ENCODE measurements at regions not wholly inside any gene's neighbourhood (a gene's known extent, or its start where the extent isn't known, plus 50 kb on each side); places are given as distances from the start of the nearest gene placed in this dataset.

DNA sequence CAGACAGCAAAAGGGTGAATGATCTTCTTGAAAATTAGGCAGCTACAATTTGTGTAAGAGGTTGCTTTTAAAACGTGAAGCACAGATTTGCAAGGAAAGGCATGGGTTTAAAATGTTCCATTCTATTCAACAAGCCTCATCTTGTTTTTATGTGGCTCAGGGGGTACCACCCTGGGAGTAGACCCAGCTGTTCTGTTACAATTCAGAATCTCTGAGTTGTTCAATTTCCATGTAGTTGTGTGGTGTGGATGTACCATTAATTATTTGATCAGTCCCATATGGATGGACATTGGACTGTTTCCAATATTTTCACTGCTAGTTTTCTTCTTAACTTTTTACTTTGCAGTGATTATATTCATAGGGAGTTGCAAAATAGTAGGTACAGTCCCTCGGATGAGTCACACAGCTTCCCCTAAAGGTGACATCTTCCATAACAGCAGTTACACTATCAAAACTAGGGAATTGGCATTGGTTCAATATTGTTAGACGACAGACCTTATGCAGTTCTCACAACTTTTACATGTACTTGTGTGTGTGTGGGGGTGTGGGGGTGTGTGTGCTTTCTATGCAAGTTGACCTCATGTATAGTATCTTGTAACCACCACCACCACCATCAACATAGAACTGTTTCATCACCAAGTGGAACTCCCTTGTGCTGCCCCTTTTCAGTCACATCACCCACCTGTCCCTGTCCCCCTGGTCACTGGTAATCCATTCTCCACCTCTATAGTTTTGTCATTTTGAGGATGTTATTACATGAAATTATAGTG is 59.0 kb upstream of the CAPRIN2 start:
- FAIRE-seq (no peak), DNase-seq (no peak)
- H3K4me3 ChIP-seq (ENCODE audit: low read depth in 1 of 3, low read length in 3 of 3), result no peak overlapping the region
- WGBS, 3 donors, result 50 to 54% (median 51%) methylated on average over 3 of the region's 3 CpGs
- no peaks in the 10 kb centered on the region for H3K4me1 ChIP-seq (ENCODE audit: control insufficient read depth in 3 of 3, insufficient read depth in 2 of 3, low read depth in 1 of 3, low read length in 2 of 3)
- no peaks in the 10 kb centered on the region for H3K36me3 ChIP-seq (ENCODE audit: control insufficient read depth in 3 of 3, insufficient read depth in 2 of 3, low read depth in 1 of 3, low read length in 3 of 3)
- H3K27ac ChIP-seq (ENCODE audit: low read depth in 1 of 3, low read length in 2 of 3), result no peak overlapping the region
- H3K27me3 ChIP-seq (ENCODE audit: control insufficient read depth in 3 of 3, insufficient read depth in 3 of 3, low read length in 3 of 3), result peaks cover 0 to 3% (median 0%) of the 10 kb centered on the region in 3 donors
- H3K9me3 ChIP-seq (ENCODE audit: control insufficient read depth in 2 of 2, insufficient read depth in 1 of 2, low read depth in 1 of 2, low read length in 1 of 2), result no peaks in the 10 kb centered on the region

DNA sequence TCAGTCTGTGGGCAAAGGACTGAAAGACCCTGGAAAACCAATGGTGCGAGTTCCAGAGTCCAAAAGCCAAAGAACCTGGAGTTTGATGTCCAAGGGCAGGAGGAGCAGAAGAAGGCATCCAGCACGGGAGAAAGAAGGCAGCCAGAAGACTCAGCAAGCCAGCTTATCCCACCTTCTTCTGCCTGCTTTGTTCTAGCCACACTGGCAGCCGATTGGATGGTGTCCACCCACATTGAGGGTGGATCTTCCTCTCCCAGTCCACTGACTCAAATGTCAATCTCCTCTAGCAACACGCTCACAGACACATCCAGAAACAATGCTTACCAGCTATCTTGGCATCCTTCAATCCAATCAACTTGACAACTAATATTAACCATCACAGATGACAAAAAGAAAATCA is 57.2 kb upstream of the CAPRIN2 start:
- FAIRE-seq, result no peak

DNA sequence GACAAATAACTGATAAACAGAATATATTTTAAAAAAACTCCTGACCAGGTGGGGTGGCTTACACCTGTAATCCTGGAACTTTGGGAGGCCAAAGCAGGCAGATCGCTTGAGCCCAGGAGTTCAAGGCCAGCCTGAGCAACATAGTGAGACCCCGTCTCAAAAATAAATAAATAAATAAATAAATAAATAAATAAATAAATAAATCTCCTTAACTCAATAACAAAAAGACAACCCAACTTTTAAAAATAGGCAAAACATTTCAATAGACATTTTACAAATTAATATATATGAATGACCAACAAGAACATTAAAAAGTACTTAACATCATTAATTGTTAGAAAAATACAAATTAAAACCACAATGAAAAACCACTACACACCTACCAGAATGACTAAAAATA is 56.2 kb upstream of the CAPRIN2 start:
- peak; percentile 91 for FAIRE-seq
- no peak overlapping the region for H3K4me3 ChIP-seq (ENCODE audit: low read depth in 1 of 3, low read length in 3 of 3)
- H3K27ac ChIP-seq (ENCODE audit: low read depth in 1 of 3, low read length in 2 of 3), result no peak overlapping the region
- peaks cover 0 to 4% of the 10 kb centered on the region in 2 donors for H3K9me3 ChIP-seq (ENCODE audit: control insufficient read depth in 2 of 2, insufficient read depth in 1 of 2, low read depth in 1 of 2, low read length in 1 of 2)
- DNase-seq, result no peak
- H3K27me3 ChIP-seq (ENCODE audit: control insufficient read depth in 3 of 3, insufficient read depth in 3 of 3, low read length in 3 of 3), result peaks cover 0 to 3% (median 0%) of the 10 kb centered on the region in 3 donors
- WGBS, 3 donors, result 85 to 86% (median 86%) methylated on average over 2 of the region's 2 CpGs
- H3K4me1 ChIP-seq (ENCODE audit: control insufficient read depth in 3 of 3, insufficient read depth in 2 of 3, low read depth in 1 of 3, low read length in 2 of 3), result no peaks in the 10 kb centered on the region
- H3K36me3 ChIP-seq (ENCODE audit: control insufficient read depth in 3 of 3, insufficient read depth in 2 of 3, low read depth in 1 of 3, low read length in 3 of 3), result no peaks in the 10 kb centered on the region

More for the DNA sequence above, 57.2 kb upstream of the CAPRIN2 start:
- peaks cover 0 to 4% of the 10 kb centered on the region in 2 donors for H3K9me3 ChIP-seq (ENCODE audit: control insufficient read depth in 2 of 2, insufficient read depth in 1 of 2, low read depth in 1 of 2, low read length in 1 of 2)
- no peak overlapping the region for H3K27ac ChIP-seq (ENCODE audit: low read depth in 1 of 3, low read length in 2 of 3)
- no peaks in the 10 kb centered on the region for H3K36me3 ChIP-seq (ENCODE audit: control insufficient read depth in 3 of 3, insufficient read depth in 2 of 3, low read depth in 1 of 3, low read length in 3 of 3)
- no peak overlapping the region for H3K4me3 ChIP-seq (ENCODE audit: low read depth in 1 of 3, low read length in 3 of 3)
- 53 to 64% (median 57%) methylated on average over 4 of the region's 4 CpGs for WGBS, 3 donors
- no peaks in the 10 kb centered on the region for H3K4me1 ChIP-seq (ENCODE audit: control insufficient read depth in 3 of 3, insufficient read depth in 2 of 3, low read depth in 1 of 3, low read length in 2 of 3)
- DNase-seq, result no peak
- peaks cover 0 to 3% (median 0%) of the 10 kb centered on the region in 3 donors for H3K27me3 ChIP-seq (ENCODE audit: control insufficient read depth in 3 of 3, insufficient read depth in 3 of 3, low read length in 3 of 3)

DNA sequence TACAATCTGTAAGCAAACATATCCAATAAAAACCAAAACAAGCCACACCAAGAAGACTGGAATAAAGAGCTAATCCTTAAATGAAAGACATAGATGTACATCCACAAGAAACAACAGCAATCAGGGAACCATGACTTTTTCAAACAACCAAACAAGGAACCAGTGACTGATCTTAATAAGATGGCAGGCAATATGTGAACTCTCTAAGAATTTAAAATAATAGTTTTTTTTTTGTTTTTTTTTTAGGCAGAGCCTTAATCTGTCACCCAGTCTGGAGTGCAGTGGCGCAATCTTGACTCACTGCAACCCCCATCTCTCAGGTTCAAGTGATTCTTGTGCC is 52.9 kb upstream of the CAPRIN2 start:
- Histone ChIP-seq H3K4me1 (ENCODE audit: control insufficient read depth in 3 of 3, insufficient read depth in 2 of 3, low read depth in 1 of 3, low read length in 2 of 3) (no peaks in the 10 kb centered on the region), H3K9me3 (ENCODE audit: control insufficient read depth in 2 of 2, insufficient read depth in 1 of 2, low read depth in 1 of 2, low read length in 1 of 2) (peaks cover 0 to 16% of the 10 kb centered on the region in 2 donors), H3K27ac (ENCODE audit: low read depth in 1 of 3, low read length in 2 of 3) (no peak overlapping the region), H3K4me3 (ENCODE audit: low read depth in 1 of 3, low read length in 3 of 3) (no peak overlapping the region), H3K27me3 (ENCODE audit: control insufficient read depth in 3 of 3, insufficient read depth in 3 of 3, low read length in 3 of 3) (peaks cover 0 to 3% (median 0%) of the 10 kb centered on the region in 3 donors), H3K36me3 (ENCODE audit: control insufficient read depth in 3 of 3, insufficient read depth in 2 of 3, low read depth in 1 of 3, low read length in 3 of 3) (no peaks in the 10 kb centered on the region)
- FAIRE-seq (no peak), DNase-seq (no peak)
- WGBS, 3 donors, result 24 to 49% (median 33%) methylated on average over 1 of the region's 1 CpG

DNA sequence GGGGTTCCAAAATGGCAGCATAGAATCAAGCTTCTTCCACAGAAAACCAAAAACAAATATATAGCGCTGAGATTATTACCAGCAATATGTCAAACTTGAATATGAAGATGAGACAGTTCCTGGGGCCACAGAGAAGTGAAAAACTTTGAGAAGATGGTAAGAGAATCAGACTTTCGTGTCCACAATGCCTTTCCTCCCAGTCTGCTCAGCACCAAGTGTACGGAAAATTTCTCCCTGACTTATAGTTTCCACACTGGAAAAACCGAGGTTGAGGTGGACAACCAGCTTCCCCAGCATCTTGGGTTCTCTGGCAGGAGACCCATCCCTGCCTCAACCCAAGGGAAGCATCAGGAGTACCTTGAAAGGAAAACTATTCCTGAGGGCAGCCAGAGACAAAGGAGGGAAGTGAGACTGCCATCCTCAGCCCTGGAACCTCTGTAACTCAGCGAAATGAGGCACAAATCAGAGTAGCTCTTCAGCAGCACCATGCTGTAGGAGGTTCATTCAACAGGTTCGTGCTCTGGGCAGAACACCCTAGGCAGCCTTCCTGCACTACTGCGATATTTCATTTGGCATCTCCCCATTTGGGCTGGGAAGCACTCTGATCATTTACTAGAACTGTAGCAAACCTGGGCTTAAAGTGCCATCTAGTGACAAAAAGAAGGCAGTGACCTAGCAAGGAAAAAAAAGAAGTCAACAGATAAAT is 52.4 kb upstream of the CAPRIN2 start:
- WGBS, 3 donors, result 57% methylated on average over 7 of the region's 7 CpGs

DNA sequence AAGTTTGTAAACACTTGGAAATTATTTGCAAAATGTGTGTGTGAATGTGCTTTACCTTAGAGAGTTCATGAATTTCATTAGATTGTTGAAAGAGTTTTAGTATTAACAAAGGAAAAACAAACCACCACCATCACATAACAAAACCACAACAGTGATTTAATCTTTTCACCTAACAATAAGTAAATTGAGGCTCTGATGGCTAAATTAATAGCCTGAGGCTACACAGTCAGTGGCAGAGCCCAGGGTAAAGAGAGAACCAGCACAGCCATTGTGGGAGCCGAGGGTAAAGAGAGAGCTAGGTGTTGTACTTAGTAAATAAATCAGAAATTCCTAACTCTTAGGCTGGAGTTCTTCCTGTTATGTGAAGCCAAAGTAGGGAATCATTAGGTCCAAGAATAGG is 51.2 kb upstream of the CAPRIN2 start:
- no peak for FAIRE-seq
- no peak for DNase-seq
- peaks cover 0 to 16% of the 10 kb centered on the region in 2 donors for H3K9me3 ChIP-seq (ENCODE audit: control insufficient read depth in 2 of 2, insufficient read depth in 1 of 2, low read depth in 1 of 2, low read length in 1 of 2)
- H3K4me3 ChIP-seq (ENCODE audit: low read depth in 1 of 3, low read length in 3 of 3), result no peak overlapping the region
- H3K36me3 ChIP-seq (ENCODE audit: control insufficient read depth in 3 of 3, insufficient read depth in 2 of 3, low read depth in 1 of 3, low read length in 3 of 3), result no peaks in the 10 kb centered on the region
- WGBS, 3 donors, result 61 to 68% (median 66%) methylated on average over 1 of the region's 1 CpG
- H3K27ac ChIP-seq (ENCODE audit: low read depth in 1 of 3, low read length in 2 of 3), result no peak overlapping the region
- peaks cover 0 to 3% (median 0%) of the 10 kb centered on the region in 3 donors for H3K27me3 ChIP-seq (ENCODE audit: control insufficient read depth in 3 of 3, insufficient read depth in 3 of 3, low read length in 3 of 3)
- H3K4me1 ChIP-seq (ENCODE audit: control insufficient read depth in 3 of 3, insufficient read depth in 2 of 3, low read depth in 1 of 3, low read length in 2 of 3), result no peaks in the 10 kb centered on the region

More for the DNA sequence above, 52.4 kb upstream of the CAPRIN2 start:
- Histone ChIP-seq H3K27me3 (ENCODE audit: control insufficient read depth in 3 of 3, insufficient read depth in 3 of 3, low read length in 3 of 3) (peaks cover 0 to 3% (median 0%) of the 10 kb centered on the region in 3 donors), H3K4me1 (ENCODE audit: control insufficient read depth in 3 of 3, insufficient read depth in 2 of 3, low read depth in 1 of 3, low read length in 2 of 3) (no peaks in the 10 kb centered on the region), H3K9me3 (ENCODE audit: control insufficient read depth in 2 of 2, insufficient read depth in 1 of 2, low read depth in 1 of 2, low read length in 1 of 2) (peaks cover 0 to 16% of the 10 kb centered on the region in 2 donors), H3K27ac (ENCODE audit: low read depth in 1 of 3, low read length in 2 of 3) (no peak overlapping the region), H3K36me3 (ENCODE audit: control insufficient read depth in 3 of 3, insufficient read depth in 2 of 3, low read depth in 1 of 3, low read length in 3 of 3) (no peaks in the 10 kb centered on the region), H3K4me3 (ENCODE audit: low read depth in 1 of 3, low read length in 3 of 3) (no peak overlapping the region)
- DNase-seq (peak; percentile 59 to 61), FAIRE-seq (no peak)

All from small intestine (tissue), 7 donors.